GM10847 (cell line): ENCODE measurements at regions not wholly inside any gene's neighbourhood (a gene's known extent, or its start where the extent isn't known, plus 50 kb on each side); places are given as distances from the start of the nearest gene placed in this dataset.

Source experiments
- POLR2A ChIP-seq: IDR thresholded peaks from 2 replicates; pipeline ENCODE4 v1.6.1; 2011; ENCODE audit not compliant: insufficient read length; ENCODE audit errors: extremely low read depth

GRCh38 chr17:71301063-71301462 lies 819.8 kb upstream of the SOX9 start:
- TF ChIP-seq POLR2A: no peak

GRCh38 chr17:71302721-71303549 lies 817.9 kb upstream of the SOX9 start:
- TF ChIP-seq POLR2A: no peak

- TF ChIP-seq POLR2A: no peak
Observed at GRCh38 chr17:71304498-71305158, 816.2 kb upstream of the SOX9 start.

- TF ChIP-seq POLR2A: no peak
Observed at GRCh38 chr17:71313866-71314265, 807.0 kb upstream of the SOX9 start.

- no peak for TF ChIP-seq POLR2A
Observed at GRCh38 chr17:71315568-71315967, 805.3 kb upstream of the SOX9 start.

- TF ChIP-seq POLR2A: no peak
Observed at GRCh38 chr17:71316176-71316897, 804.5 kb upstream of the SOX9 start.

- TF ChIP-seq POLR2A: no peak
Observed at GRCh38 chr17:71320009-71320796, 800.6 kb upstream of the SOX9 start.

- TF ChIP-seq POLR2A: no peak
Observed at GRCh38 chr17:71325117-71325516, 795.7 kb upstream of the SOX9 start.

GRCh38 chr17:71325886-71326285 lies 794.9 kb upstream of the SOX9 start:
- no peak for TF ChIP-seq POLR2A

- no peak for TF ChIP-seq POLR2A
Observed at GRCh38 chr17:71327376-71328059, 793.3 kb upstream of the SOX9 start.

- no peak for TF ChIP-seq POLR2A
Observed at GRCh38 chr17:71329310-71330098, 791.3 kb upstream of the SOX9 start.

- TF ChIP-seq POLR2A: no peak
Observed at GRCh38 chr17:71330099-71330375, 790.8 kb upstream of the SOX9 start.

- TF ChIP-seq POLR2A: no peak
Observed at GRCh38 chr17:71331754-71332325, 789.0 kb upstream of the SOX9 start.

- no peak for TF ChIP-seq POLR2A
Observed at GRCh38 chr17:71334048-71334751, 786.6 kb upstream of the SOX9 start.

GRCh38 chr17:71335212-71335611 lies 785.6 kb upstream of the SOX9 start:
- no peak for TF ChIP-seq POLR2A
